ENCODE measurements at regions not wholly inside any gene's neighbourhood (a gene's known extent, or its start where the extent isn't known, plus 50 kb on each side); places are given as distances from the start of the nearest gene placed in this dataset.
"Not testable (repeated sequence)": the region's sequence is repeated elsewhere in the genome, so short reads cannot be mapped to it uniquely, and the experiment has no call there.

- DNase-seq: no peak
These were observed 359.5 kb upstream of the ANKRD30A start for GRCh38 chr10:36765782-36766414.

- DNase-seq: no peak
These were observed 360.6 kb upstream of the ANKRD30A start for GRCh38 chr10:36764823-36765222.

GRCh38 chr10:36761121-36761520 lies 364.3 kb upstream of the ANKRD30A start:
- DNase-seq: no peak

GRCh38 chr10:36759141-36759805 lies 366.1 kb upstream of the ANKRD30A start:
- DNase-seq: no peak

GRCh38 chr10:36748128-36748871 lies 377.1 kb upstream of the ANKRD30A start:
- DNase-seq: no peak

GRCh38 chr10:36739884-36740445 lies 385.4 kb upstream of the ANKRD30A start:
- no peak for DNase-seq

GRCh38 chr10:36738738-36739431 lies 386.5 kb upstream of the ANKRD30A start:
- DNase-seq: no peak

- DNase-seq: no peak
These were observed 389.1 kb upstream of the ANKRD30A start for GRCh38 chr10:36736311-36736710.

- not testable (repeated sequence) for DNase-seq
These were observed 390.8 kb upstream of the ANKRD30A start for GRCh38 chr10:36734590-36734989.

- DNase-seq: no peak
These were observed 395.1 kb upstream of the ANKRD30A start for GRCh38 chr10:36730316-36730715.

- DNase-seq: no peak
These were observed 396.8 kb upstream of the ANKRD30A start for GRCh38 chr10:36728626-36729025.

- peak; percentile 45 for DNase-seq
These were observed 399.5 kb upstream of the ANKRD30A start for GRCh38 chr10:36725581-36726520.

- DNase-seq: no peak
These were observed 402.6 kb upstream of the ANKRD30A start for GRCh38 chr10:36722777-36723176.

- no peak for DNase-seq
These were observed 403.5 kb upstream of the ANKRD30A start for GRCh38 chr10:36721871-36722270.

- DNase-seq: no peak
These were observed 404.5 kb upstream of the ANKRD30A start for GRCh38 chr10:36720895-36721294.

- no peak for DNase-seq
These were observed 408.3 kb upstream of the ANKRD30A start for GRCh38 chr10:36717118-36717517.

GRCh38 chr10:36716291-36716690 lies 409.1 kb upstream of the ANKRD30A start:
- no peak for DNase-seq

GRCh38 chr10:36712695-36713094 lies 412.7 kb upstream of the ANKRD30A start:
- DNase-seq: no peak

GRCh38 chr10:36711361-36711760 lies 414.0 kb upstream of the ANKRD30A start:
- no peak for DNase-seq

- no peak for DNase-seq
These were observed 421.3 kb upstream of the ANKRD30A start for GRCh38 chr10:36704124-36704523.

GRCh38 chr10:36703179-36703578 lies 422.2 kb upstream of the ANKRD30A start:
- no peak for DNase-seq
